ENCODE measurements at regions not wholly inside any gene's neighbourhood (a gene's known extent, or its start where the extent isn't known, plus 50 kb on each side); places are given as distances from the start of the nearest gene placed in this dataset.

GRCh38 chr3:34511891-34512290, 713.5 kb downstream of the PDCD6IP start:
- TF ChIP-seq CTCF (IDR thresholded peaks at IDR 0.05; ENCODE audit: low read depth, low read length) (no peak), POLR2A (IDR thresholded peaks at IDR 0.05; ENCODE audit: extremely low read depth, insufficient read length) (no peak), MAX (IDR thresholded peaks at IDR 0.05; ENCODE audit: low read depth, low read length) (no peak)
